22Rv1 (cell line): ENCODE measurements at regions not wholly inside any gene's neighbourhood (a gene's known extent, or its start where the extent isn't known, plus 50 kb on each side); places are given as distances from the start of the nearest gene placed in this dataset.

ENCODE experiments used
- H3K27ac ChIP-seq: fragments of 450-650 bp; 2 replicates; pipeline ENCODE4 v1.5.1; 2017
- CTCF ChIP-seq: fragments of 450-650 bp; IDR thresholded peaks from 2 replicates; pipeline ENCODE4 v1.5.1; 2017; ENCODE audit warnings: mild to moderate bottlenecking
- ZFX ChIP-seq: fragments of 450-650 bp; IDR thresholded peaks from 2 replicates; pipeline ENCODE4 v1.6.1; 2017; ENCODE audit warnings: antibody characterized with exemption, borderline replicate concordance

GRCh38 chr7:67690700-67691099 lies 694.1 kb downstream of the TYW1 start:
- H3K27ac ChIP-seq, result no peak overlapping the region
- TF ChIP-seq CTCF, result no peak
- no peak for TF ChIP-seq ZFX

DNA sequence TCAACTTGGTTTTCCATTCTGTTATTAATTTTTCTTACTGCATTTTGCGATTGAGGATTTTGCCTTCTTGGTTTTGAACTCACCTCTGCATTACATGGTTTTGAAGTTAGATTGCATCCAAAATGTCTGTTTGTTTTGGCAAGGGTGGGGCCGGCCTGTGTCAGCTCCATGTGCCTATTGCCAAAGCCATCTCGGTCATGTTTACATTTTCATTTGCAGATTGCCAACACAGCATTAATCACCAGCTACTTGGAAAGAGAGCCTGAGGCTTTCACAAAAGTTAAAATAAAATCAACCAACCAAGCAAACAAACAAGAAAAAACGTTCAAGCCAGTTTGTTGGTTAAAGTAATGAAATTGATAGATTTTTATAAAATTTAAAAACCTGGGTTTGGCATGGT lies 695.8 kb downstream of the TYW1 start:
- H3K27ac ChIP-seq, result no peak overlapping the region
- no peak for TF ChIP-seq ZFX
- no peak for TF ChIP-seq CTCF

DNA sequence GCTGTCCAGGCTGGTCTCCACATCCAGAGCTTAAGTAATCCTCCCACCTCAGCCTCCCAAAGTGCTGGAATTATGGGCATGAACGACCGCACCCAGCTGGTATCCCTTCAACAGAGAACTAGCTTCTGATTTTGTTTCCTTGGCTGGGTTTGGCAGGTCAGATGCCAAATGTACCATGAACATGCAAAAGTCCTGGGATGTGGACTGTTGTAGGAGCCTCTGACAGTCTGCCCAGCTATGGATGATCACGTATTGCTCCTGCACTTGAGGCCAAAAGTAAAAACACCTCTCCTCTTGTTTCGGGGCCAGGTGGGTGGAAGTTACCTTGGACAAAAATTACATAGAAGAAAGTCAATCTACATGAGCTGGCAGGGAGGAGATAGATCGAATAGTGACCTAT lies 699.5 kb downstream of the TYW1 start:
- no peak for TF ChIP-seq ZFX
- TF ChIP-seq CTCF, result no peak
- no peak overlapping the region for H3K27ac ChIP-seq

GRCh38 chr7:67696878-67697277 lies 700.2 kb downstream of the TYW1 start:
- TF ChIP-seq ZFX (no peak), CTCF (no peak)
- no peak overlapping the region for H3K27ac ChIP-seq

DNA sequence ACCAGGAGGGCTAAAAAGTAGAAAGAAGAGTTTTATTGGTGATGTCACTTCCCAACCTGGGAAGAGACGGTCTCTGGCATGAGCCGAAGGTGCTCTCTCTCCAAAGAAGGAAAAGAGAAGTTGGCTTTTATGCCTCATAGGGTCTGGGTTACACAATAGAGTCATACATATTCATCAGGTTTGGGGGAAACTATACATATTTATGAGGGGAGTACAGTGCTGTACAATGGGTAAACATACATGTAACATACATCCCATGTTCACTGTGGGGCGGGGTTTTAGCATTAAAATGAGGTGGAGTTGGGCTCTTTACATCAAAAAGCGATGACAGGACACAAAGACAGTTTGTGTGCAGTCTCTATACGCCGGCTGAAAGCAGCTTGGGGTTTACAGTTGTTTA lies 701.7 kb downstream of the TYW1 start:
- H3K27ac ChIP-seq, result no peak overlapping the region
- TF ChIP-seq ZFX (no peak), CTCF (no peak)

DNA sequence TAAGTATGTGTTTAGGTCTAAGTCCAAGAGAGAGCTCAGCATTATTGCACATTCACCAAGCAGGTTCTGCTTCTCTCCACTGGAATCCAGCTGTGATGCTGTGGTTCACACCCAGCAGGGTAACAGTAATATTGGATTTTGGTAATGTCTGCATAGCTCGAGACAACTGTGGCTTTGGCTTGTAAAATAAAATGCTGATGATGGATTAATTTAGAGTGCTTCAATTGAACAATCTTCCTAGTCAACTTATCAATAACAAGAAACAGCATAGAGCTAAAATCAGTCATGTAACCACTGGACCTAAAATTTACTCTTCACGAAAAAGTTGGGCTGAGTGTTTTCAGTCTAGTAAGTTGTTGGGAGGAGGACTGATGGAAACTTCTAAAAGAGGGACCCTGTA lies 709.2 kb downstream of the TYW1 start:
- H3K27ac ChIP-seq, result no peak overlapping the region
- TF ChIP-seq ZFX (no peak), CTCF (no peak)

- H3K27ac ChIP-seq, result no peak overlapping the region
- TF ChIP-seq CTCF (no peak), ZFX (no peak)
Observed at GRCh38 chr7:67711706-67712105, 715.1 kb downstream of the TYW1 start.
